Right atrium auricular region (tissue), 2 donors: ENCODE measurements at regions not wholly inside any gene's neighbourhood (a gene's known extent, or its start where the extent isn't known, plus 50 kb on each side); places are given as distances from the start of the nearest gene placed in this dataset.

Experiments
- DNase-seq: peaks from one replicate; pipeline ENCODE4 v3.0.0-alpha.2; 2019; ENCODE audit warnings: low spot score
- H3K27ac ChIP-seq, 2 donors: fragments of 200-600 bp; sonication (generic); 1 replicate in 1 of 2; 2 replicates in 1 of 2; pipeline ENCODE4 v1.5.1; 2016 to 2019
- H3K27me3 ChIP-seq, 2 donors: fragments of 200-600 bp; sonication (generic); one replicate each; pipeline versions ENCODE4 v1.5.1 to v1.6.0; 2017 to 2019
- H3K36me3 ChIP-seq: fragments of 200-600 bp; sonication (generic); one replicate; pipeline ENCODE4 v1.5.1; 2016
- H3K4me1 ChIP-seq, 2 donors: fragments of 200-600 bp; sonication (generic); one replicate each; pipeline versions ENCODE4 v1.5.1 to v1.6.0; 2017 to 2019
- H3K4me3 ChIP-seq, 2 donors: fragments of 200-600 bp; sonication (generic); 1 replicate in 1 of 2; 2 replicates in 1 of 2; pipeline ENCODE4 v1.5.1; 2017 to 2019; ENCODE audit warnings: mild to moderate bottlenecking in 1 of 2, moderate library complexity in 1 of 2
- H3K9me3 ChIP-seq, 2 donors: fragments of 200-600 bp; sonication (generic); one replicate each; pipeline ENCODE4 v1.5.1; 2019
- CTCF ChIP-seq, 2 donors: fragments of 200-600 bp; sonication (generic); IDR thresholded peaks; one replicate each; pipeline ENCODE4 v1.5.1; 2019; ENCODE audit warnings: antibody characterized with exemption in 2 of 2

GRCh38 chr2:128735296-128735960, 416.8 kb upstream of the HS6ST1 start:
- no peaks in the 10 kb centered on the region for H3K27me3 ChIP-seq
- no peaks in the 10 kb centered on the region for H3K9me3 ChIP-seq
- no peak overlapping the region for H3K4me3 ChIP-seq
- peak; percentile 50 for DNase-seq
- no peak overlapping the region for H3K27ac ChIP-seq
- TF ChIP-seq CTCF (IDR thresholded peaks at IDR 0.05), result no peak
- peaks cover 0 to 35% of the 10 kb centered on the region in 2 donors for H3K4me1 ChIP-seq
- H3K36me3 ChIP-seq, result no peaks in the 10 kb centered on the region

GRCh38 chr2:128736046-128736688, 417.5 kb upstream of the HS6ST1 start:
- H3K27me3 ChIP-seq, result no peaks in the 10 kb centered on the region
- peak overlapping the region in 1 of 2 donors; percentile 41 for H3K4me3 ChIP-seq
- DNase-seq, result peak; percentile 44
- H3K4me1 ChIP-seq, result peaks cover 0 to 35% of the 10 kb centered on the region in 2 donors
- TF ChIP-seq CTCF (IDR thresholded peaks at IDR 0.05), result no peak
- H3K27ac ChIP-seq, result no peak overlapping the region
- no peaks in the 10 kb centered on the region for H3K9me3 ChIP-seq
- H3K36me3 ChIP-seq, result no peaks in the 10 kb centered on the region

GRCh38 chr2:128736689-128737545, 418.2 kb upstream of the HS6ST1 start:
- peak; percentile 99 for TF ChIP-seq CTCF (IDR thresholded peaks at IDR 0.05)
- H3K27me3 ChIP-seq, result no peaks in the 10 kb centered on the region
- H3K9me3 ChIP-seq, result no peaks in the 10 kb centered on the region
- peak; percentile 78 for DNase-seq
- H3K4me1 ChIP-seq, result peaks cover 0 to 35% of the 10 kb centered on the region in 2 donors
- no peak overlapping the region for H3K27ac ChIP-seq
- H3K36me3 ChIP-seq, result no peaks in the 10 kb centered on the region
- H3K4me3 ChIP-seq, result peak overlapping the region in 1 of 2 donors; percentile 41

- H3K27me3 ChIP-seq, result no peaks in the 10 kb centered on the region
- no peak for TF ChIP-seq CTCF (IDR thresholded peaks at IDR 0.05)
- no peaks in the 10 kb centered on the region for H3K9me3 ChIP-seq
- no peak overlapping the region for H3K27ac ChIP-seq
- no peaks in the 10 kb centered on the region for H3K36me3 ChIP-seq
- DNase-seq, result peak; percentile 54
- peaks cover 0 to 35% of the 10 kb centered on the region in 2 donors for H3K4me1 ChIP-seq
- H3K4me3 ChIP-seq, result no peak overlapping the region
Observed at GRCh38 chr2:128737546-128737826, 418.8 kb upstream of the HS6ST1 start.

GRCh38 chr2:128738446-128739110, 419.9 kb upstream of the HS6ST1 start:
- Histone ChIP-seq H3K27me3 (no peaks in the 10 kb centered on the region), H3K27ac (no peak overlapping the region), H3K36me3 (no peaks in the 10 kb centered on the region), H3K4me3 (no peak overlapping the region), H3K4me1 (peaks cover 0 to 31% of the 10 kb centered on the region in 2 donors), H3K9me3 (no peaks in the 10 kb centered on the region)
- no peak for TF ChIP-seq CTCF (IDR thresholded peaks at IDR 0.05)
- peak; percentile 42 for DNase-seq
